Subcutaneous abdominal adipose tissue (tissue), 5 donors: ENCODE measurements at regions not wholly inside any gene's neighbourhood (a gene's known extent, or its start where the extent isn't known, plus 50 kb on each side); places are given as distances from the start of the nearest gene placed in this dataset.
"Not testable (repeated sequence)": the region's sequence is repeated elsewhere in the genome, so short reads cannot be mapped to it uniquely, and the experiment has no call there.

Experiments
- H3K27ac ChIP-seq: one replicate; pipeline ENCODE4 v1.7.0; 2013; ENCODE audit warnings: low read depth, mild to moderate bottlenecking, inconsistent platforms, low read length, moderate library complexity
- H3K27me3 ChIP-seq, 5 donors: one replicate each; pipeline ENCODE4 v1.7.0; 2013; ENCODE audit warnings: low read length in 5 of 5, inconsistent platforms in 1 of 5; ENCODE audit not compliant: control insufficient read depth in 5 of 5, insufficient read depth in 4 of 5
- H3K36me3 ChIP-seq, 5 donors: one replicate each; pipeline ENCODE4 v1.7.0; 2013; ENCODE audit warnings: low read length in 5 of 5; ENCODE audit not compliant: control insufficient read depth in 5 of 5, insufficient read depth in 5 of 5
- H3K4me1 ChIP-seq, 5 donors: one replicate each; pipeline ENCODE4 v1.7.0; 2013; ENCODE audit warnings: low read length in 5 of 5, mild to moderate bottlenecking in 3 of 5, moderate library complexity in 1 of 5; ENCODE audit not compliant: control insufficient read depth in 5 of 5, insufficient read depth in 5 of 5
- H3K4me3 ChIP-seq, 5 donors: one replicate each; pipeline ENCODE4 v1.7.0; 2013; ENCODE audit warnings: low read length in 5 of 5, low read depth in 1 of 5
- H3K9ac ChIP-seq, 5 donors: one replicate each; pipeline ENCODE4 v1.7.0; 2013; ENCODE audit warnings: low read length in 5 of 5, mild to moderate bottlenecking in 4 of 5, moderate library complexity in 3 of 5
- H3K9me3 ChIP-seq, 5 donors: one replicate each; pipeline ENCODE4 v1.7.0; 2013; ENCODE audit warnings: low read length in 5 of 5; ENCODE audit not compliant: control insufficient read depth in 5 of 5
- donor health status: healthy.
- donor health status: healthy.
- donor health status: healthy.
- donor health status: healthy.
- donor health status: healthy.

GRCh38 chr6:76972474-76972873 lies 490.8 kb downstream of the HTR1B start:
- H3K36me3 ChIP-seq, result no peaks in the 10 kb centered on the region
- H3K4me1 ChIP-seq, result no peaks in the 10 kb centered on the region
- H3K4me3 ChIP-seq, result no peak overlapping the region
- no peak overlapping the region for H3K9ac ChIP-seq
- H3K27me3 ChIP-seq, result no peaks in the 10 kb centered on the region
- H3K9me3 ChIP-seq, result peaks cover 0 to 4% (median 0%) of the 10 kb centered on the region in 5 donors
- no peak overlapping the region for H3K27ac ChIP-seq

- H3K27me3 ChIP-seq, H3K36me3 ChIP-seq, H3K4me3 ChIP-seq, H3K4me1 ChIP-seq, H3K9me3 ChIP-seq, H3K9ac ChIP-seq, H3K27ac ChIP-seq: not testable (repeated sequence)
Measured at GRCh38 chr6:76959177-76959576, 504.1 kb downstream of the HTR1B start.

- Histone ChIP-seq H3K4me3 (no peak overlapping the region), H3K9ac (no peak overlapping the region), H3K36me3 (no peaks in the 10 kb centered on the region), H3K9me3 (peaks cover 0 to 8% (median 3%) of the 10 kb centered on the region in 5 donors), H3K27me3 (no peaks in the 10 kb centered on the region), H3K4me1 (no peaks in the 10 kb centered on the region), H3K27ac (no peak overlapping the region)
Measured at GRCh38 chr6:76942203-76942966, 520.9 kb downstream of the HTR1B start.

GRCh38 chr6:76940191-76940590 lies 523.1 kb downstream of the HTR1B start:
- Histone ChIP-seq H3K27me3 (no peaks in the 10 kb centered on the region), H3K36me3 (no peaks in the 10 kb centered on the region), H3K9me3 (peaks cover 0 to 8% (median 3%) of the 10 kb centered on the region in 5 donors), H3K27ac (no peak overlapping the region), H3K4me1 (no peaks in the 10 kb centered on the region), H3K9ac (no peak overlapping the region), H3K4me3 (no peak overlapping the region)

- H3K9me3 ChIP-seq, result no peaks in the 10 kb centered on the region
- no peak overlapping the region for H3K9ac ChIP-seq
- no peak overlapping the region for H3K4me3 ChIP-seq
- H3K27me3 ChIP-seq, result no peaks in the 10 kb centered on the region
- H3K27ac ChIP-seq, result no peak overlapping the region
- no peaks in the 10 kb centered on the region for H3K4me1 ChIP-seq
- no peaks in the 10 kb centered on the region for H3K36me3 ChIP-seq
Measured at GRCh38 chr6:76914737-76915136, 548.6 kb downstream of the HTR1B start.

GRCh38 chr6:76905541-76905940 lies 557.8 kb downstream of the HTR1B start:
- H3K27ac ChIP-seq, H3K4me1 ChIP-seq, H3K9me3 ChIP-seq, H3K36me3 ChIP-seq, H3K27me3 ChIP-seq, H3K9ac ChIP-seq, H3K4me3 ChIP-seq: not testable (repeated sequence)

GRCh38 chr6:76892542-76892941 lies 570.7 kb downstream of the HTR1B start:
- no peaks in the 10 kb centered on the region for H3K4me1 ChIP-seq
- no peak overlapping the region for H3K4me3 ChIP-seq
- H3K9me3 ChIP-seq, result peaks cover 0 to 9% (median 4%) of the 10 kb centered on the region in 5 donors
- H3K36me3 ChIP-seq, result no peaks in the 10 kb centered on the region
- H3K27me3 ChIP-seq, result no peaks in the 10 kb centered on the region
- no peak overlapping the region for H3K9ac ChIP-seq
- no peak overlapping the region for H3K27ac ChIP-seq

GRCh38 chr6:76888351-76888750 lies 574.9 kb downstream of the HTR1B start:
- Histone ChIP-seq H3K9me3 (peaks cover 0 to 4% (median 0%) of the 10 kb centered on the region in 5 donors), H3K9ac (no peak overlapping the region), H3K4me3 (no peak overlapping the region), H3K4me1 (peaks cover 0 to 10% (median 7%) of the 10 kb centered on the region in 5 donors), H3K36me3 (no peaks in the 10 kb centered on the region), H3K27ac (no peak overlapping the region), H3K27me3 (no peaks in the 10 kb centered on the region)

- Histone ChIP-seq H3K36me3 (no peaks in the 10 kb centered on the region), H3K27ac (no peak overlapping the region), H3K27me3 (no peaks in the 10 kb centered on the region), H3K4me1 (peaks cover 0 to 10% (median 7%) of the 10 kb centered on the region in 5 donors), H3K9ac (no peak overlapping the region), H3K9me3 (peaks cover 0 to 4% (median 0%) of the 10 kb centered on the region in 5 donors), H3K4me3 (no peak overlapping the region)
Measured at GRCh38 chr6:76886900-76887299, 576.4 kb downstream of the HTR1B start.

GRCh38 chr6:76885861-76886301 lies 577.4 kb downstream of the HTR1B start:
- H3K36me3 ChIP-seq, result no peaks in the 10 kb centered on the region
- H3K9ac ChIP-seq, result no peak overlapping the region
- no peak overlapping the region for H3K27ac ChIP-seq
- H3K9me3 ChIP-seq, result peaks cover 0 to 4% (median 0%) of the 10 kb centered on the region in 5 donors
- no peak overlapping the region for H3K4me3 ChIP-seq
- no peaks in the 10 kb centered on the region for H3K27me3 ChIP-seq
- peaks cover 0 to 10% (median 7%) of the 10 kb centered on the region in 5 donors for H3K4me1 ChIP-seq
